Endothelial cell of umbilical vein (primary cell): ENCODE measurements at regions not wholly inside any gene's neighbourhood (a gene's known extent, or its start where the extent isn't known, plus 50 kb on each side); places are given as distances from the start of the nearest gene placed in this dataset.

Experiments used
- BruUV-seq: library from RNA; stranded (reverse); fragments of 400-500 nt; replicated peaks from 2 replicates; lab custom pipeline; 2021; lab: Mats Ljungman, UMichigan
- CTCF ChIA-PET: fragments of 300-600, 350-600 bp; sonication (Branson Sonifier 250); formaldehyde crosslinking; loops from one replicate; lab custom pipeline; 2021; ENCODE audit warnings: antibody characterized with exemption, inconsistent platforms; lab: Charles Lee
- POLR2A ChIA-PET: fragments of 300-600, 350-600 bp; sonication (Branson Sonifier 250); formaldehyde crosslinking; loops from one replicate; lab custom pipeline; 2021; ENCODE audit warnings: antibody characterized with exemption, inconsistent platforms; lab: Charles Lee
- DNase-seq: peaks from one replicate; pipeline ENCODE4 v3.0.0-alpha.2; 2011; ENCODE audit warnings: low read depth, low spot score
- FAIRE-seq: peaks from 2 replicates; lab custom pipeline; 2011; peaks lifted over from hg19 to GRCh38; lab: Jason Lieb, UNC
- H2AFZ ChIP-seq: 2 replicates; pipeline ENCODE4 v1.6.0; 2012; ENCODE audit warnings: low read depth, low read length, control low read depth, inconsistent platforms
- H3K27ac ChIP-seq: 2 replicates; pipeline ENCODE4 v1.5.1; 2011; ENCODE audit warnings: low read depth, mild to moderate bottlenecking, control low read depth, low read length, moderate library complexity; ENCODE audit not compliant: insufficient read depth
- H3K27me3 ChIP-seq, 2 experiments: 2 replicates each; pipeline versions ENCODE4 v1.6.0 to v1.6.1; 2011; ENCODE audit warnings: low read length in 2 of 2, mixed read lengths in 1 of 2; ENCODE audit not compliant: control insufficient read depth in 2 of 2, insufficient read depth in 2 of 2
- H3K36me3 ChIP-seq, 2 experiments: 2 replicates in 1 of 2; 3 replicates in 1 of 2; pipeline ENCODE4 v1.5.1; 2011; ENCODE audit warnings: low read length in 2 of 2, mild to moderate bottlenecking in 1 of 2, moderate library complexity in 1 of 2; ENCODE audit not compliant: control insufficient read depth in 2 of 2, insufficient read depth in 2 of 2; ENCODE audit errors: extremely low read depth in 1 of 2
- H3K4me1 ChIP-seq: 3 replicates; pipeline ENCODE4 v1.5.1; 2011; ENCODE audit warnings: mild to moderate bottlenecking, low read length; ENCODE audit not compliant: control insufficient read depth, insufficient read depth; ENCODE audit errors: extremely low read depth
- H3K4me2 ChIP-seq: 2 replicates; pipeline ENCODE4 v1.6.1; 2011; ENCODE audit warnings: low read length, control low read depth, mixed read lengths; ENCODE audit not compliant: insufficient read depth
- H3K4me3 ChIP-seq, 3 experiments: fragments of 200-600 bp in 1 of 3; sonication (generic), shearing (Covaris generic) in 1 of 3; replicated peaks in 1 of 3; 2 replicates each; pipeline ENCODE4 v1.5.1; 2011 to 2016; ENCODE audit warnings: control low read depth in 3 of 3, low read length in 3 of 3, mild to moderate bottlenecking in 2 of 3, inconsistent platforms in 1 of 3, low read depth in 1 of 3, moderate library complexity in 1 of 3; ENCODE audit not compliant: insufficient read depth in 1 of 3
- H3K79me2 ChIP-seq: 2 replicates; pipeline ENCODE4 v1.6.0; 2012; ENCODE audit warnings: low read length, inconsistent platforms; ENCODE audit not compliant: control insufficient read depth, insufficient read depth
- H3K9ac ChIP-seq: replicated peaks from 2 replicates; pipeline ENCODE3; 2011; ENCODE audit warnings: low read length, control low read depth; ENCODE audit not compliant: insufficient read depth; ENCODE audit errors: extremely low read depth
- H3K9me1 ChIP-seq: replicated peaks from 3 replicates; pipeline ENCODE4 v1.6.0; 2011; ENCODE audit warnings: mild to moderate bottlenecking, low read length; ENCODE audit not compliant: control insufficient read depth, insufficient read depth; ENCODE audit errors: extremely low read depth
- H3K9me3 ChIP-seq: replicated peaks from 2 replicates; pipeline ENCODE4 v1.5.1; 2012; ENCODE audit warnings: low read length, inconsistent platforms; ENCODE audit not compliant: control insufficient read depth, insufficient read depth
- H4K20me1 ChIP-seq: replicated peaks from 2 replicates; pipeline ENCODE3; 2011; ENCODE audit warnings: mild to moderate bottlenecking, low read length; ENCODE audit not compliant: control insufficient read depth, insufficient read depth; ENCODE audit errors: extremely low read depth
- CTCF ChIP-seq, 2 donors: IDR thresholded peaks; 1 replicate in 1 of 2; 2 replicates in 1 of 2; pipeline ENCODE4 v1.5.1; 2011; ENCODE audit warnings: low read length in 2 of 2, mild to moderate bottlenecking in 2 of 2, moderate library complexity in 2 of 2, control low read depth in 1 of 2, inconsistent platforms in 1 of 2, low read depth in 1 of 2; ENCODE audit not compliant: insufficient read depth in 1 of 2; ENCODE audit errors: extremely low read depth in 1 of 2
- EZH2 ChIP-seq: IDR thresholded peaks from 2 replicates; pipeline ENCODE4 v1.6.1; 2012; ENCODE audit warnings: borderline replicate concordance, low read depth, mild to moderate bottlenecking, moderate library complexity, low read length, inconsistent platforms; ENCODE audit not compliant: severe bottlenecking
- FOS ChIP-seq: IDR thresholded peaks from 2 replicates; pipeline ENCODE4 v1.6.1; 2011; ENCODE audit warnings: mild to moderate bottlenecking, low read length, moderate library complexity, borderline replicate concordance; ENCODE audit not compliant: insufficient read depth
- GATA2 ChIP-seq: IDR thresholded peaks from 2 replicates; pipeline ENCODE4 v1.7.0; 2011; ENCODE audit warnings: low read depth, mild to moderate bottlenecking, moderate library complexity, mixed read lengths, low read length; ENCODE audit not compliant: insufficient read length, insufficient read depth
- JUN ChIP-seq: IDR thresholded peaks from 2 replicates; pipeline ENCODE4 v1.6.1; 2011; ENCODE audit warnings: borderline replicate concordance, low read depth; ENCODE audit not compliant: insufficient read length, insufficient read depth
- MAX ChIP-seq: IDR thresholded peaks from 2 replicates; pipeline ENCODE4 v1.6.1; 2011; ENCODE audit not compliant: insufficient read depth, insufficient read length
- MYC ChIP-seq: IDR thresholded peaks from one replicate; pipeline ENCODE4 v1.6.1; 2011; ENCODE audit warnings: mild to moderate bottlenecking, low read depth, low read length
- POLR2A ChIP-seq: IDR thresholded peaks from 2 replicates; pipeline ENCODE4 v1.6.1; 2012; ENCODE audit warnings: low read depth, mild to moderate bottlenecking, control low read depth, low read length
- POLR2AphosphoS5 ChIP-seq: IDR thresholded peaks from 2 replicates; pipeline ENCODE4 v1.6.1; 2012; ENCODE audit warnings: low read depth, mild to moderate bottlenecking, control low read depth, low read length, moderate library complexity; ENCODE audit not compliant: insufficient read depth
- dilution Hi-C: fragments of 300-500 bp; cut with MboI; formaldehyde crosslinking; loops from one replicate; pipeline ENCODE4 v1.15.0; 2019; ENCODE audit warnings: low sequenced_read_pairs; ENCODE audit not compliant: extremely low pct_ligation_motif_present
- intact Hi-C: fragments of 100-400 bp; cut with micrococcal nuclease; formaldehyde crosslinking; loops from one replicate; pipeline ENCODE4 v1.10.0; 2022

DNA sequence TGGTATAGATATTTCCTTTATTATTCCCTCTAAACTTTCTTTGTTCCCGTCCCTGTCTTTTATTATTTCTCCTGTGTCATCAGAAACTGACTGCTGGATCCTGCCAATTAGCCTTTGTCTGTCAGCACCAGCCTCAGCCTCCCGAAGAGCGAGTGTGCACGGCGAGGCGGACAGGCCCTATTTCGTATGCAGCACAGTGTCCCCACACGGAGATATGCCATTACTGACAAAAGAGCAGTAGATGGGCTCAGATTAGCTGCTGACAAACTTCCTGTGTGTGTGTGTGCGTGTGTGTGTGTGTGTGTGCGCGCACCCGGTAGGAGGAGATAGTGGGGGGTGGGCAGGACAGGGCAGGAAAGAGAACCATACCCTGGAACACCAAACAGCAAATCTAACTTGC, 99.5 kb upstream of the ZFP64 start:
- FAIRE-seq: no peak
- no peak overlapping the region for H3K27ac ChIP-seq
- H3K27me3 ChIP-seq: no peaks in the 10 kb centered on the region
- POLR2A ChIA-PET: no interaction called here
- dilution Hi-C loops (no loop called here), intact Hi-C loops (no loop called here)
- no TSS peak for BruUV-seq
- DNase-seq: no peak
- H3K4me3 ChIP-seq: no peak overlapping the region
- no peak overlapping the region for H3K9ac ChIP-seq
- no peak overlapping the region for H3K4me2 ChIP-seq
- no peaks in the 10 kb centered on the region for H3K9me1 ChIP-seq
- TF ChIP-seq EZH2: no peak
- TF ChIP-seq CTCF (IDR thresholded peaks at IDR 0.05; ENCODE audit: extremely low read depth in 1 of 2, insufficient read depth in 1 of 2, low read depth in 1 of 2, low read length in 2 of 2): no peak
- no peak for TF ChIP-seq JUN
- no peak for TF ChIP-seq FOS
- TF ChIP-seq MAX: no peak
- TF ChIP-seq GATA2: no peak
- no peak for TF ChIP-seq POLR2A
- TF ChIP-seq POLR2AphosphoS5: no peak
- TF ChIP-seq MYC: no peak
- H3K36me3 ChIP-seq: no peaks in the 10 kb centered on the region
- no peak overlapping the region for H2AFZ ChIP-seq
- H3K79me2 ChIP-seq: no peaks in the 10 kb centered on the region
- CTCF ChIA-PET: no interaction called here
- H3K4me1 ChIP-seq: peaks cover 10% of the 10 kb centered on the region
- H4K20me1 ChIP-seq: no peaks in the 10 kb centered on the region
- no peaks in the 10 kb centered on the region for H3K9me3 ChIP-seq
